ENCODE measurements at regions not wholly inside any gene's neighbourhood (a gene's known extent, or its start where the extent isn't known, plus 50 kb on each side); places are given as distances from the start of the nearest gene placed in this dataset.

- H3K9ac ChIP-seq (ENCODE audit: low read length): no peak overlapping the region
- no peaks in the 10 kb centered on the region for H3K9me3 ChIP-seq (ENCODE audit: control insufficient read depth in 1 of 2, insufficient read depth in 1 of 2, low read depth in 1 of 2, low read length in 2 of 2)
- no TSS peak for BruUV-seq (replicated peaks)
- no peaks in the 10 kb centered on the region for H3K27me3 ChIP-seq (ENCODE audit: insufficient read depth, low read length)
- no peak overlapping the region for H2AFZ ChIP-seq (ENCODE audit: low read depth, low read length, poor library complexity, severe bottlenecking)
- no peaks in the 10 kb centered on the region for H3K9me2 ChIP-seq (ENCODE audit: insufficient read depth)
- POLR2A ChIA-PET: no interaction called here
- no peaks in the 10 kb centered on the region for H3K79me2 ChIP-seq (ENCODE audit: insufficient read depth, low read length)
- H3K4me1 ChIP-seq (ENCODE audit: control insufficient read depth in 1 of 2, insufficient read depth in 2 of 2, low read length in 2 of 2): no peaks in the 10 kb centered on the region
- TF ChIP-seq RAD21 (IDR thresholded peaks at IDR 0.05; ENCODE audit: low read depth): no peak
- no peak for TF ChIP-seq MAX (IDR thresholded peaks at IDR 0.05)
- no peak for TF ChIP-seq POLR2AphosphoS5 (IDR thresholded peaks at IDR 0.05; ENCODE audit: low read depth, low read length)
- no peak for TF ChIP-seq TCF7L2 (IDR thresholded peaks at IDR 0.05; ENCODE audit: borderline replicate concordance, extremely low read depth, insufficient read depth, insufficient read length)
- no peak for TF ChIP-seq SIN3A (IDR thresholded peaks at IDR 0.05; ENCODE audit: low read depth)
- no peak for TF ChIP-seq ZNF274 (IDR thresholded peaks at IDR 0.05; ENCODE audit: low read depth, low read length)
- no peaks in the 10 kb centered on the region for H4K20me1 ChIP-seq (ENCODE audit: insufficient read depth)
- RAD21 ChIA-PET (ENCODE audit: low non-redundant PET in 1 of 2, low total read pairs in 2 of 2, uncharacterized antibody in 2 of 2, unreplicated experiment in 2 of 2): no interaction called here
- DNase-seq (ENCODE audit: low read depth, low spot score) (no peak), ATAC-seq (no peak)
- H3K36me3 ChIP-seq (ENCODE audit: control insufficient read depth in 1 of 2, insufficient read depth in 2 of 2, low read length in 2 of 2): no peaks in the 10 kb centered on the region
- H3K4me2 ChIP-seq (ENCODE audit: low read length): no peak overlapping the region
- CTCF ChIA-PET: no interaction called here
- H3K27ac ChIP-seq (ENCODE audit: low read depth, low read length): no peak overlapping the region
- H3K4me3 ChIP-seq (replicated peaks in 1 of 2; ENCODE audit: low read depth in 1 of 2, low read length in 2 of 2): no peak overlapping the region
- intact Hi-C loops (cut with micrococcal nuclease): no loop called here
These were observed 711.7 kb downstream of the BRD1 start for GRCh38 chr22:49116021-49116420.

- POLR2A ChIA-PET: no interaction called here
- H3K27me3 ChIP-seq (ENCODE audit: insufficient read depth, low read length): 0 out of 2 replicates have a peak, but pooled peaks cover 4% of the 10 kb centered on the region
- no peak overlapping the region for H3K9ac ChIP-seq (ENCODE audit: low read length)
- H3K36me3 ChIP-seq (ENCODE audit: control insufficient read depth in 1 of 2, insufficient read depth in 2 of 2, low read length in 2 of 2): no peaks in the 10 kb centered on the region
- CTCF ChIA-PET: no interaction called here
- H2AFZ ChIP-seq (ENCODE audit: low read depth, low read length, poor library complexity, severe bottlenecking): no peak overlapping the region
- intact Hi-C loops (cut with micrococcal nuclease): no loop called here
- H3K4me2 ChIP-seq (ENCODE audit: low read length): no peak overlapping the region
- no peak overlapping the region for H3K4me3 ChIP-seq (replicated peaks in 1 of 2; ENCODE audit: low read depth in 1 of 2, low read length in 2 of 2)
- RAD21 ChIA-PET (ENCODE audit: low non-redundant PET in 1 of 2, low total read pairs in 2 of 2, uncharacterized antibody in 2 of 2, unreplicated experiment in 2 of 2): no interaction called here
- BruUV-seq (replicated peaks): no TSS peak
- H3K79me2 ChIP-seq (ENCODE audit: insufficient read depth, low read length): no peaks in the 10 kb centered on the region
- H3K4me1 ChIP-seq (ENCODE audit: control insufficient read depth in 1 of 2, insufficient read depth in 2 of 2, low read length in 2 of 2): no peaks in the 10 kb centered on the region
- no peak overlapping the region for H3K27ac ChIP-seq (ENCODE audit: low read depth, low read length)
- no peaks in the 10 kb centered on the region for H3K9me2 ChIP-seq (ENCODE audit: insufficient read depth)
- no peaks in the 10 kb centered on the region for H3K9me3 ChIP-seq (ENCODE audit: control insufficient read depth in 1 of 2, insufficient read depth in 1 of 2, low read depth in 1 of 2, low read length in 2 of 2)
- no peak for DNase-seq (ENCODE audit: low read depth, low spot score)
- no peak for ATAC-seq
- no peaks in the 10 kb centered on the region for H4K20me1 ChIP-seq (ENCODE audit: insufficient read depth)
- TF ChIP-seq EZH2phosphoT487 (IDR thresholded peaks at IDR 0.05; ENCODE audit: borderline replicate concordance) (no peak), EZH2 (IDR thresholded peaks at IDR 0.05) (no peak), TCF7L2 (IDR thresholded peaks at IDR 0.05; ENCODE audit: borderline replicate concordance, extremely low read depth, insufficient read depth, insufficient read length) (no peak), POLR2AphosphoS5 (IDR thresholded peaks at IDR 0.05; ENCODE audit: low read depth, low read length) (no peak), CTCF (IDR thresholded peaks at IDR 0.05 in 2 of 3, conservative IDR thresholded peaks at IDR 0.05 in 1 of 3; ENCODE audit: borderline replicate concordance in 1 of 3, insufficient read depth in 1 of 3, low read depth in 2 of 3, low read length in 2 of 3) (no peak), ZNF274 (IDR thresholded peaks at IDR 0.05; ENCODE audit: low read depth, low read length) (no peak), SIN3A (IDR thresholded peaks at IDR 0.05; ENCODE audit: low read depth) (no peak), FOSL1 (IDR thresholded peaks at IDR 0.05; ENCODE audit: low read depth) (no peak), EGR1 (IDR thresholded peaks at IDR 0.05; ENCODE audit: low read depth) (no peak), SP1 (IDR thresholded peaks at IDR 0.05; ENCODE audit: low read depth) (no peak), JUND (IDR thresholded peaks at IDR 0.05) (no peak), REST (IDR thresholded peaks at IDR 0.05; ENCODE audit: low read depth) (no peak)
These were observed 712.5 kb downstream of the BRD1 start for GRCh38 chr22:49115197-49115596.
